Activated CD4-positive, alpha-beta T cell treated with anti-CD3 and anti-CD28 coated beads for 36 hours (primary cell): ENCODE measurements at regions not wholly inside any gene's neighbourhood (a gene's known extent, or its start where the extent isn't known, plus 50 kb on each side); places are given as distances from the start of the nearest gene placed in this dataset.
"Not testable (repeated sequence)": the region's sequence is repeated elsewhere in the genome, so short reads cannot be mapped to it uniquely, and the experiment has no call there.

ENCODE experiments used
- ATAC-seq: fragments of 200-7000 bp; cut with Tn5 transposase; one replicate; pipeline ENCODE4 v1.10.0; 2021; ENCODE audit warnings: mild to moderate bottlenecking, moderate library complexity
- CTCF ChIA-PET: fragments of 350-600 bp; sonication (Branson Sonifier 250); formaldehyde crosslinking; loops from one replicate; lab custom pipeline; 2021; ENCODE audit warnings: antibody characterized with exemption; lab: Charles Lee
- POLR2A ChIA-PET: fragments of 350-600 bp; sonication (Branson Sonifier 250); formaldehyde crosslinking; loops from one replicate; lab custom pipeline; 2021; ENCODE audit warnings: antibody characterized with exemption, inconsistent platforms; lab: Charles Lee
- DNase-seq: peaks from one replicate; pipeline ENCODE4 v3.0.0-alpha.2; 2020
- H3K27ac Mint-ChIP-seq: one replicate; pipeline ENCODE4 v1.8.0; 2021; ENCODE audit warnings: mixed read lengths
- H3K27me3 Mint-ChIP-seq: one replicate; pipeline ENCODE4 v1.8.0; 2021; ENCODE audit warnings: mixed read lengths
- H3K36me3 Mint-ChIP-seq: one replicate; pipeline ENCODE4 v1.8.0; 2021; ENCODE audit warnings: low read depth, mixed read lengths
- H3K4me1 Mint-ChIP-seq: one replicate; pipeline ENCODE4 v1.8.0; 2021; ENCODE audit warnings: mixed read lengths
- H3K4me3 Mint-ChIP-seq: one replicate; pipeline ENCODE4 v1.8.0; 2021; ENCODE audit warnings: mild to moderate bottlenecking, moderate library complexity, mixed read lengths
- H3K9me3 Mint-ChIP-seq: one replicate; pipeline ENCODE4 v1.8.0; 2021; ENCODE audit warnings: low read depth, mixed read lengths
- intact Hi-C, 2 experiments: fragments of 100-400 bp; cut with DNase I in 1 of 2; cut with micrococcal nuclease in 1 of 2; formaldehyde crosslinking; loops; one replicate each; pipeline versions ENCODE4 v1.14.2 to v1.15.1; 2022 to 2024; cut with DNase I, micrococcal nuclease

- Mint-ChIP-seq H3K9me3 (peaks cover 2% of the 10 kb centered on the region), H3K27me3 (peaks cover 2% of the 10 kb centered on the region), H3K36me3 (no peaks in the 10 kb centered on the region), H3K4me3 (no peak overlapping the region), H3K4me1 (no peaks in the 10 kb centered on the region), H3K27ac (no peak overlapping the region)
- CTCF ChIA-PET = interaction anchor here (0.7 kb wide), 1 partner anchor 574 kb away, joined by 3 read pairs; no protein-coding TSS in a partner anchor
- DNase-seq (no peak), ATAC-seq (no peak)
- POLR2A ChIA-PET = no interaction called here
- intact Hi-C loops = no loop called here
These were observed 626.0 kb downstream of the ADCYAP1 start for GRCh38 chr18:1530650-1531049.

DNA sequence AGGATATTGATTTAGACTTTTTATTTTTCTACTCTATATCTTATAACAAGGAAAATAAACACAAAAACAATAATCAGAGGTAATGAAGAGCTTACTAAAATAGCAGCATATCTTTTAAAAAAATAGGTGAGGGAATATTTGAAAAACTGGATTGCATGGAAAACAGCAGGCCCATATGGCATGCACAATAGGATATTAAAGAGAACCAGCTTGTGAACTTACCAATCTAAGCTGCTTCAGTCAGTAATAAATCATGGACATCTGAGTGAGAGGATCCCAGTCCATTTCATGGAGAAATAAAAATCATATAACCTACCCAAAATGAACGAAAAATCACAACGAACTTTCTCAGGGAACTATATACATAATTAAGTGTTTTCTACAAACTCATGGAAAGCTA is 634.6 kb downstream of the ADCYAP1 start:
- DNase-seq = no peak
- Mint-ChIP-seq H3K9me3 (peaks cover 2% of the 10 kb centered on the region), H3K4me1 (no peaks in the 10 kb centered on the region), H3K27ac (no peak overlapping the region), H3K4me3 (no peak overlapping the region), H3K36me3 (no peaks in the 10 kb centered on the region), H3K27me3 (no peaks in the 10 kb centered on the region)
- POLR2A ChIA-PET = no interaction called here
- CTCF ChIA-PET = interaction anchor here (0.7 kb wide), 1 partner anchor 61 kb away, joined by 3 read pairs; no protein-coding TSS in a partner anchor
- intact Hi-C loops = no loop called here
- ATAC-seq = no peak

DNA sequence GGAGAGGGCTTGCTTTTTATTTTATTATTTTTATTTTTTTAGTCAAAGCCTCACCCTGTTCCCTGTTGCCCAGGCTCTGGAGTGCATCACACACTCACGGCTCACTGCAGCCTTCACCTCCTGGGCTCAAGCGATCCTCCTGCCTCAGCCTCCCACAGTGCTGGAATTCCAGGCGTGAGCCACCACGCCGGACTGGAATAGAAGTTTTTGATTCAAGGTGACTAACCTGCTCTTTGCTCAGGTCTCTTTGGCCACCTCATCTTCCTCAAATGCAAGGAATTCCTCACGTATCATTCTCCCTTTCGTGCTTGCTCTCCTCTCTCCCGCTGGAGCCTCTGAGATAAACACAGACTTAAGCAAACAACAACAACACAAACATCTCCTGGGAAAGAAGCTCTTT is 636.8 kb downstream of the ADCYAP1 start:
- H3K36me3 Mint-ChIP-seq = no peaks in the 10 kb centered on the region
- no peak for DNase-seq
- H3K9me3 Mint-ChIP-seq = peaks cover 2% of the 10 kb centered on the region
- CTCF ChIA-PET = no interaction called here
- no peak overlapping the region for H3K4me3 Mint-ChIP-seq
- intact Hi-C loops = no loop called here
- H3K27me3 Mint-ChIP-seq = no peaks in the 10 kb centered on the region
- POLR2A ChIA-PET = no interaction called here
- H3K27ac Mint-ChIP-seq = no peak overlapping the region
- no peaks in the 10 kb centered on the region for H3K4me1 Mint-ChIP-seq
- no peak for ATAC-seq

- POLR2A ChIA-PET = no interaction called here
- H3K4me1 Mint-ChIP-seq = no peaks in the 10 kb centered on the region
- peaks cover 2% of the 10 kb centered on the region for H3K27me3 Mint-ChIP-seq
- no peaks in the 10 kb centered on the region for H3K36me3 Mint-ChIP-seq
- no peak overlapping the region for H3K27ac Mint-ChIP-seq
- H3K4me3 Mint-ChIP-seq = no peak overlapping the region
- H3K9me3 Mint-ChIP-seq = peaks cover 2% of the 10 kb centered on the region
- ATAC-seq (no peak), DNase-seq (no peak)
- CTCF ChIA-PET = no interaction called here
- intact Hi-C loops = no loop called here
These were observed 637.6 kb downstream of the ADCYAP1 start for GRCh38 chr18:1542230-1542774.

GRCh38 chr18:1544016-1544415 is 639.3 kb downstream of the ADCYAP1 start:
- Mint-ChIP-seq H3K36me3 (no peaks in the 10 kb centered on the region), H3K27ac (no peak overlapping the region), H3K4me1 (no peaks in the 10 kb centered on the region), H3K4me3 (no peak overlapping the region), H3K9me3 (peaks cover 2% of the 10 kb centered on the region), H3K27me3 (peaks cover 7% of the 10 kb centered on the region)
- ATAC-seq = no peak
- intact Hi-C loops = no loop called here
- POLR2A ChIA-PET = no interaction called here
- no peak for DNase-seq
- CTCF ChIA-PET = interaction anchor here (0.5 to 0.7 kb wide), 2 partner anchors 54 to 774 kb away, joined by 3 read pairs; no protein-coding TSS in a partner anchor

- not testable (repeated sequence) for H3K27ac Mint-ChIP-seq, H3K4me1 Mint-ChIP-seq, H3K4me3 Mint-ChIP-seq, H3K27me3 Mint-ChIP-seq, H3K36me3 Mint-ChIP-seq, DNase-seq, H3K9me3 Mint-ChIP-seq, ATAC-seq
- ChIA-PET CTCF (interaction anchor here (0.7 kb wide), 1 partner anchor 1223 kb away, joined by 3 read pairs; no protein-coding TSS in a partner anchor), POLR2A (interaction anchor here (0.6 kb wide), 1 partner anchor 37 kb away, joined by 7 read pairs; no protein-coding TSS in a partner anchor)
- intact Hi-C loops = loop anchor here in 1 of 2 experiments (10.0 kb wide), 1 partner anchor 97 kb away; no protein-coding TSS in a partner anchor
These were observed 653.0 kb downstream of the ADCYAP1 start for GRCh38 chr18:1557711-1558110.

DNA sequence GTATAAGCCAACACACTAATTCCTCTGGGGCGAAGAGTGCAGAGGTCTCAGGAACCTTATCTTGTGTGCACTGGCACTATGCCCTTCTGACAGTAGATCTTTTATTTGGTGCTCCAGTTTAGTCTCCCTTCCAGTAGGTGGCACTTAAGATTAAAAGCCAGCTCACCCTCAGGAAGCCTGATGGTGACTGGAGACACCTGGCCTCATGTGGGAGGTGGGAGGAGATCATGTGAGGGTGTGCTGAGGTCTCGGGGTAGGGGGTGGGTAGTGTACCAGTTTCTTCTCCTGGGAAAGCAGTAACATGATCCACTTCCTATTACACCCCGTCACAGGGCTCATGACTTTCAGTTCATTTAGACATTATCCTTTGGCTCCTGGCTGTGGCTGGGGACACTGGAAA is 654.9 kb downstream of the ADCYAP1 start:
- no peaks in the 10 kb centered on the region for H3K9me3 Mint-ChIP-seq
- H3K36me3 Mint-ChIP-seq = no peaks in the 10 kb centered on the region
- no peak overlapping the region for H3K4me3 Mint-ChIP-seq
- ATAC-seq (no peak), DNase-seq (no peak)
- H3K4me1 Mint-ChIP-seq = no peaks in the 10 kb centered on the region
- CTCF ChIA-PET = interaction anchor here (0.5 kb wide), 1 partner anchor 820 kb away, joined by 3 read pairs; no protein-coding TSS in a partner anchor
- H3K27ac Mint-ChIP-seq = no peak overlapping the region
- peaks cover 6% of the 10 kb centered on the region for H3K27me3 Mint-ChIP-seq
- POLR2A ChIA-PET = no interaction called here
- intact Hi-C loops = loop anchor here in 1 of 2 experiments (10.0 kb wide), 1 partner anchor 95 kb away; no protein-coding TSS in a partner anchor

GRCh38 chr18:1564793-1565192 is 660.1 kb downstream of the ADCYAP1 start:
- Mint-ChIP-seq H3K36me3 (no peaks in the 10 kb centered on the region), H3K4me3 (no peak overlapping the region), H3K27me3 (peaks cover 10% of the 10 kb centered on the region), H3K4me1 (no peaks in the 10 kb centered on the region), H3K9me3 (no peaks in the 10 kb centered on the region), H3K27ac (no peak overlapping the region)
- intact Hi-C loops = no loop called here
- CTCF ChIA-PET = no interaction called here
- no peak for DNase-seq
- no peak for ATAC-seq
- POLR2A ChIA-PET = no interaction called here

- H3K4me1 Mint-ChIP-seq = no peaks in the 10 kb centered on the region
- no peak overlapping the region for H3K4me3 Mint-ChIP-seq
- no peak overlapping the region for H3K27ac Mint-ChIP-seq
- intact Hi-C loops = no loop called here
- no peaks in the 10 kb centered on the region for H3K36me3 Mint-ChIP-seq
- peaks cover 8% of the 10 kb centered on the region for H3K27me3 Mint-ChIP-seq
- ChIA-PET CTCF (no interaction called here), POLR2A (no interaction called here)
- no peaks in the 10 kb centered on the region for H3K9me3 Mint-ChIP-seq
- DNase-seq (no peak), ATAC-seq (no peak)
These were observed 666.5 kb downstream of the ADCYAP1 start for GRCh38 chr18:1571206-1571605.

- ChIA-PET CTCF (no interaction called here), POLR2A (no interaction called here)
- no peaks in the 10 kb centered on the region for H3K4me1 Mint-ChIP-seq
- intact Hi-C loops = no loop called here
- peaks cover 3% of the 10 kb centered on the region for H3K27me3 Mint-ChIP-seq
- no peak overlapping the region for H3K27ac Mint-ChIP-seq
- no peak overlapping the region for H3K4me3 Mint-ChIP-seq
- DNase-seq (no peak), ATAC-seq (no peak)
- no peaks in the 10 kb centered on the region for H3K9me3 Mint-ChIP-seq
- no peaks in the 10 kb centered on the region for H3K36me3 Mint-ChIP-seq
These were observed 669.1 kb downstream of the ADCYAP1 start for GRCh38 chr18:1573732-1574131.

DNA sequence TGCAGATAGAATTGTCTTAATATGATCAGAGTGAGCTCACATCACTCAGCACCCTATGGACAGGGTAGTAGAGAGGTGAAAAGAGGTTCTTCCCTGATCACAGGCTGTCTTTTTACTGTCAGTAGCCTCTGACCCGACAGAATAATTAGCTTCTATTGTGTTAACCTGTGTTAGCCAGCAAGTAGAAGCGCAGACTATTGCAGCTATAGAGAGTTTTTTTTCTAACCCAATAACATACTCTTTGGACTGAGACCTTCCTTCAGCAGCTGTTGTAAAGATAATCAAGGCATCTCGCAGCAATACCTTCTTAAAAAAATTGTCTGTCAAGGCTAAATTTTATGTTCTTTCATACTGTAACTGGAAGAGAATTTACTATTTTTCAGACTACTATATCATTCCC is 670.4 kb downstream of the ADCYAP1 start:
- no peaks in the 10 kb centered on the region for H3K4me1 Mint-ChIP-seq
- no peak overlapping the region for H3K27ac Mint-ChIP-seq
- ATAC-seq = no peak
- POLR2A ChIA-PET = no interaction called here
- intact Hi-C loops = no loop called here
- peaks cover 3% of the 10 kb centered on the region for H3K27me3 Mint-ChIP-seq
- no peak overlapping the region for H3K4me3 Mint-ChIP-seq
- H3K9me3 Mint-ChIP-seq = no peaks in the 10 kb centered on the region
- DNase-seq = no peak
- H3K36me3 Mint-ChIP-seq = no peaks in the 10 kb centered on the region
- CTCF ChIA-PET = interaction anchor here (1.0 kb wide), 1 partner anchor 8 kb away, joined by 4 read pairs; no protein-coding TSS in a partner anchor

GRCh38 chr18:1578505-1578904 is 673.8 kb downstream of the ADCYAP1 start:
- ChIA-PET CTCF (no interaction called here), POLR2A (no interaction called here)
- intact Hi-C loops = no loop called here

More at GRCh38 chr18:1578505-1578904, 673.8 kb downstream of the ADCYAP1 start:
- Mint-ChIP-seq H3K9me3 (no peaks in the 10 kb centered on the region), H3K4me1 (no peaks in the 10 kb centered on the region), H3K27me3 (peaks cover 2% of the 10 kb centered on the region), H3K36me3 (no peaks in the 10 kb centered on the region), H3K27ac (no peak overlapping the region), H3K4me3 (no peak overlapping the region)
- ATAC-seq = no peak
- DNase-seq = no peak
